Heart left ventricle (tissue), 16 donors: ENCODE measurements at regions not wholly inside any gene's neighbourhood (a gene's known extent, or its start where the extent isn't known, plus 50 kb on each side); places are given as distances from the start of the nearest gene placed in this dataset.

ENCODE experiments used
- ATAC-seq, 4 donors: fragments of 200-7000 bp; cut with Tn5 transposase; one replicate each; pipeline ENCODE4 v1.9.1; 2020 to 2022; ENCODE audit warnings: moderate library complexity in 4 of 4, mild to moderate bottlenecking in 3 of 4, moderate number of reproducible peaks in 1 of 4
- DNase-seq, 5 donors: peaks; one replicate each; pipeline ENCODE4 v3.0.0-alpha.2; 2020
- H3K27ac ChIP-seq, 12 donors: fragments of 200-600 bp; sonication (generic) in 4 of 12; one replicate each; pipeline versions ENCODE4 v1.5.0 to v1.8.0; 2016 to 2022; ENCODE audit warnings: mild to moderate bottlenecking in 2 of 12
- H3K27me3 ChIP-seq, 9 donors: fragments of 200-600 bp; sonication (generic) in 2 of 9; one replicate each; pipeline versions ENCODE4 v1.5.1 to v1.8.0; 2016 to 2022; ENCODE audit warnings: mild to moderate bottlenecking in 3 of 9
- H3K36me3 ChIP-seq, 9 donors: fragments of 200-600 bp; sonication (generic) in 2 of 9; one replicate each; pipeline versions ENCODE4 v1.5.0 to v1.8.0; 2018 to 2022; ENCODE audit warnings: mild to moderate bottlenecking in 2 of 9
- H3K4me1 ChIP-seq, 12 donors: fragments of 200-600 bp; sonication (generic) in 4 of 12; one replicate each; pipeline versions ENCODE4 v1.5.0 to v1.8.0; 2016 to 2022; ENCODE audit warnings: mild to moderate bottlenecking in 3 of 12
- H3K4me3 ChIP-seq, 12 donors: fragments of 200-600 bp; sonication (generic) in 4 of 12; one replicate each; pipeline versions ENCODE4 v1.5.0 to v1.8.0; 2017 to 2022; ENCODE audit warnings: mild to moderate bottlenecking in 9 of 12, moderate library complexity in 4 of 12
- H3K9me3 ChIP-seq, 12 donors: fragments of 200-600 bp; sonication (generic) in 4 of 12; one replicate each; pipeline versions ENCODE4 v1.5.0 to v1.8.0; 2016 to 2022; ENCODE audit warnings: mild to moderate bottlenecking in 1 of 12
- POLR2A ChIP-seq, 2 donors: fragments of 450-650 bp; IDR thresholded peaks; one replicate each; pipeline ENCODE4 v1.6.1; 2017; ENCODE audit warnings: antibody characterized with exemption in 2 of 2, mild to moderate bottlenecking in 2 of 2, moderate library complexity in 2 of 2
- WGBS, 4 donors: extraction: QIAGEN DNeasy Blood & Tissue Kit in 2 of 4; methylation state at CpG; one replicate each; pipeline versions ENCODE4 v1.1.5 to v1.1.7; 2013 to 2018; 5-methylcytosine and 5-hydroxymethylcytosine counted together
- intact Hi-C, 10 donors: fragments of 100-400 bp; cut with DNase I; formaldehyde crosslinking; loops; one replicate each; pipeline versions ENCODE4 v1.11.1 to v1.14.2; 2022
- TF ChIP-seq, protein P1 (sequence below), 12 donors: fragments of 200-600 bp; sonication (generic) in 4 of 12; IDR thresholded peaks; one replicate each; pipeline versions ENCODE4 v1.5.0 to v1.8.0; 2018 to 2022; ENCODE audit warnings: antibody characterized with exemption in 12 of 12, mild to moderate bottlenecking in 5 of 12
- donor health status: ischemic (EF 13 %, LVEDD 7.1; RV severe dilation, severe dysfunction).
- donor health status: healthy with polysubstance abuse.
- donor health status: DM: no; HTN: yes; CAD: no.
- donor health status: DM: no; HTN: no; CAD: no.
- donor health status: ischemic (EF 25% LVEDD 6.9; RV normal size, moderate dysfunction).
- donor health status: ischemic (EF 25% LVEDD 5.7; RV mildly dilated, moderate dysfunction).
- donor health status: healthy.
- donor health status: DM: yes; HTN: yes; CAD: no.
- donor health status: ischemic (EF 35%, LVEDD 5.7; RV mildly dilated, moderate dysfunction).
- donor health status: nonischemic (EF 11% LVEDD 7.7; RV severe dilation, severe dysfunction).
- donor health status: DM: yes; HTN: yes; CAD: no.
- donor health status: PGD.
- donor health status: ischemic (EF 29% LVEDD 5.4; RV normal size, mild dysfunction).
- donor health status: nonischemic (EF 23%, LVEDD 6.1; RV moderate dilation, normal function).

GRCh38 chr6:80643881-80644280 is 537.4 kb downstream of the BCKDHB start:
- no peak for ATAC-seq
- Histone ChIP-seq H3K27ac (no peak overlapping the region), H3K4me3 (no peak overlapping the region), H3K4me1 (no peaks in the 10 kb centered on the region), H3K27me3 (no peaks in the 10 kb centered on the region), H3K36me3 (no peaks in the 10 kb centered on the region), H3K9me3 (peaks cover 0 to 12% (median 7%) of the 10 kb centered on the region in 12 donors)
- TF ChIP-seq POLR2A (IDR thresholded peaks at IDR 0.05), result no peak
- TF ChIP-seq, protein P1, sequence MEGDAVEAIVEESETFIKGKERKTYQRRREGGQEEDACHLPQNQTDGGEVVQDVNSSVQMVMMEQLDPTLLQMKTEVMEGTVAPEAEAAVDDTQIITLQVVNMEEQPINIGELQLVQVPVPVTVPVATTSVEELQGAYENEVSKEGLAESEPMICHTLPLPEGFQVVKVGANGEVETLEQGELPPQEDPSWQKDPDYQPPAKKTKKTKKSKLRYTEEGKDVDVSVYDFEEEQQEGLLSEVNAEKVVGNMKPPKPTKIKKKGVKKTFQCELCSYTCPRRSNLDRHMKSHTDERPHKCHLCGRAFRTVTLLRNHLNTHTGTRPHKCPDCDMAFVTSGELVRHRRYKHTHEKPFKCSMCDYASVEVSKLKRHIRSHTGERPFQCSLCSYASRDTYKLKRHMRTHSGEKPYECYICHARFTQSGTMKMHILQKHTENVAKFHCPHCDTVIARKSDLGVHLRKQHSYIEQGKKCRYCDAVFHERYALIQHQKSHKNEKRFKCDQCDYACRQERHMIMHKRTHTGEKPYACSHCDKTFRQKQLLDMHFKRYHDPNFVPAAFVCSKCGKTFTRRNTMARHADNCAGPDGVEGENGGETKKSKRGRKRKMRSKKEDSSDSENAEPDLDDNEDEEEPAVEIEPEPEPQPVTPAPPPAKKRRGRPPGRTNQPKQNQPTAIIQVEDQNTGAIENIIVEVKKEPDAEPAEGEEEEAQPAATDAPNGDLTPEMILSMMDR (IDR thresholded peaks at IDR 0.05), result no peak
- intact Hi-C loops, result no loop called here
- no peak for DNase-seq
- 87 to 94% (median 89%) methylated on average over 2 of the region's 2 CpGs for WGBS, 4 donors

GRCh38 chr6:80642452-80642851 is 536.0 kb downstream of the BCKDHB start:
- Histone ChIP-seq H3K27ac (no peak overlapping the region), H3K27me3 (no peaks in the 10 kb centered on the region), H3K4me3 (no peak overlapping the region), H3K9me3 (peaks cover 0 to 12% (median 7%) of the 10 kb centered on the region in 12 donors), H3K4me1 (no peaks in the 10 kb centered on the region), H3K36me3 (no peaks in the 10 kb centered on the region)
- DNase-seq, result no peak
- intact Hi-C loops, result no loop called here
- TF ChIP-seq, protein P1 (IDR thresholded peaks at IDR 0.05), result no peak
- TF ChIP-seq POLR2A (IDR thresholded peaks at IDR 0.05), result no peak
- no peak for ATAC-seq

GRCh38 chr6:80641591-80641990 is 535.1 kb downstream of the BCKDHB start:
- ATAC-seq, result no peak
- no peaks in the 10 kb centered on the region for H3K4me1 ChIP-seq
- no peaks in the 10 kb centered on the region for H3K36me3 ChIP-seq
- no peak overlapping the region for H3K27ac ChIP-seq
- no peak for TF ChIP-seq POLR2A (IDR thresholded peaks at IDR 0.05)
- TF ChIP-seq, protein P1 (IDR thresholded peaks at IDR 0.05), result no peak
- peaks cover 0 to 12% (median 7%) of the 10 kb centered on the region in 12 donors for H3K9me3 ChIP-seq
- H3K27me3 ChIP-seq, result no peaks in the 10 kb centered on the region
- 41 to 94% (median 92%) methylated on average over 2 of the region's 2 CpGs for WGBS, 4 donors
- H3K4me3 ChIP-seq, result no peak overlapping the region
- intact Hi-C loops, result no loop called here
- no peak for DNase-seq

DNA sequence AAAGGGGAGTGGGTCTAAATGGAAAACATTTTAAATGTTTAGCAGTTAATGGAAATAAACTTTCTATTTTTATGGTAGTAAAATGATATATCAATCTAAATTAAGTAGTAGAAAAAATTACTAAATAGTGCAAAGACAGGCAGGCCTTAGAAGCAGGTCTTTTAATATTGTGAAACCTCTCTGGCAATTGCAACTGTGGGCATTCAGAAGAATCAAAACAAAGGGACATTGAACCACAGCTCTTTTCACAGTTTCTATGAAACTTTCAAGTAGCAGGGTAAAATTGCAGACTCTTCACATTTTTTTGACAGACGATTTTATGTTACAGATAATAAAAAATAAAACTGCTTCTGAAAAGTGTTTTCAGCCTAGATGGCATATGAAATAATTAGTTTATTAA is 533.7 kb downstream of the BCKDHB start:
- TF ChIP-seq, protein P1 (IDR thresholded peaks at IDR 0.05), result no peak
- Histone ChIP-seq H3K27ac (no peak overlapping the region), H3K36me3 (no peaks in the 10 kb centered on the region), H3K4me1 (no peaks in the 10 kb centered on the region), H3K4me3 (no peak overlapping the region), H3K27me3 (no peaks in the 10 kb centered on the region), H3K9me3 (peaks cover 0 to 6% (median 3%) of the 10 kb centered on the region in 12 donors)
- intact Hi-C loops, result no loop called here
- 58 to 76% (median 65%) methylated on average over 1 of the region's 1 CpG for WGBS, 4 donors
- ATAC-seq (no peak), DNase-seq (no peak)
